Brain pericyte (primary cell): ENCODE measurements at regions not wholly inside any gene's neighbourhood (a gene's known extent, or its start where the extent isn't known, plus 50 kb on each side); places are given as distances from the start of the nearest gene placed in this dataset.
A peak's percentile ranks its signal among the peaks of the same experiment; 100 is the strongest.

ENCODE experiments used
- DNase-seq: peaks from one replicate; pipeline ENCODE4 v3.0.0-alpha.2; 2012; ENCODE audit warnings: low read depth, low spot score

DNA sequence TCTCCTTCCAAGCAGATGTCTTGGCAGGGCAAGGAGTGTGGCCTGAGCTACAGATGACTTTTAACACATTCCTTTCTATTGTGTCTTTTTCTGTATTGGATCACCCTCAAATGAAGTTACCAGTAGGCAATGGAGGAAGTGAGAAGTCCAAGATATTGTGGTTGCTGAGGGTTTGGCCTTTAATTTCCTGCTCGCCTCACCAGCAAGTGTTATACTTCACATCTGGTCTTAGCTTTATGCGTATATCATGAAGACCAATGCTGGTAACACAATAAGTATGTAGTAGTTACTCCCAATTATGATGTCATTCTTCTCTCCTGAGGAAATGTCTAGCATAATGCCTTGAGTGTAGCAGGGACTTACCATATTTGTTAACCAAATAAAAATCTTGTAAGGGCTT, 179.9 kb downstream of the ZIC1 start:
- DNase-seq: no peak

DNA sequence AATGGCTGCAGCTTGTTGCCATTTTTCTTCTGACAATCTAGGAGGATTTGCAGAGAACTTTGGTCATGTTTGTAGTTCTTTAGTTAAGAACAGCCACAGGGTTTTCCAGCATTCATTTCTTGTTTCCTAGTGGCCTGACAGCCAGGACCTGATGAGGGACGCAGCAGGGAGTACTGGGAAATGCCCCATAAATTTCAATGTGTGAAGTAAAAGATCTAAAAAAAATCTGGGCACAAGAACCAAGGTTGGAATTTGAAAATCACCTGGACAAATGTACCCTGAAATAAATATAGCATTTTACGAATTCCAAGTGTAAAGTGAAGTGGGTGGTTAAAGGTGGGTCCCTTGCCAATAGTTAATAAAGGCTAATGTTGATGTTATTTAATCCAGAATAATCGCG, 195.0 kb downstream of the ZIC1 start:
- DNase-seq: no peak

GRCh38 chr3:147613725-147614124, 204.6 kb downstream of the ZIC1 start:
- peak; percentile 78 for DNase-seq

- DNase-seq: no peak
These were observed 205.0 kb downstream of the ZIC1 start for GRCh38 chr3:147614210-147614609.

- DNase-seq: no peak
These were observed 205.9 kb downstream of the ZIC1 start for GRCh38 chr3:147615035-147615434.

GRCh38 chr3:147616998-147617619, 207.9 kb downstream of the ZIC1 start:
- DNase-seq: no peak

DNA sequence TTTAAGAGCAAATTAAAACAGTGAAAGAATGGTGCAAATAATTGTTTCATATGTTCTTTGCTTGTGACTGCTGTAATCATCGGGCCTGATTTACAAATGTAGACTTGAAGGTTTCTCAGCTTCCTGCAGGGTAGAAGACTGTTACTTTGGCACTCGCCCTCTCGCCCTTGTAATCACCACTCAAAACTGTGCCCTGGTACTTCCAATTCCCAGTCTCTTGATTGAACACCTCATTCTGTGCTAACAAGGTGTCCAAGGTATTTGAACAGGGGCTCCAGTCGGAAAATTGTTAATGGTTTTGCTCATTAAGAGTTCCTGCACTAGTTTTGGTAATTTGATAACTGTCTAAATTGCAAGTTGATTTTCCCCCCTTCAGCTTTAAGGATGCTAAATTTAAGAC, 209.5 kb downstream of the ZIC1 start:
- DNase-seq: no peak

DNA sequence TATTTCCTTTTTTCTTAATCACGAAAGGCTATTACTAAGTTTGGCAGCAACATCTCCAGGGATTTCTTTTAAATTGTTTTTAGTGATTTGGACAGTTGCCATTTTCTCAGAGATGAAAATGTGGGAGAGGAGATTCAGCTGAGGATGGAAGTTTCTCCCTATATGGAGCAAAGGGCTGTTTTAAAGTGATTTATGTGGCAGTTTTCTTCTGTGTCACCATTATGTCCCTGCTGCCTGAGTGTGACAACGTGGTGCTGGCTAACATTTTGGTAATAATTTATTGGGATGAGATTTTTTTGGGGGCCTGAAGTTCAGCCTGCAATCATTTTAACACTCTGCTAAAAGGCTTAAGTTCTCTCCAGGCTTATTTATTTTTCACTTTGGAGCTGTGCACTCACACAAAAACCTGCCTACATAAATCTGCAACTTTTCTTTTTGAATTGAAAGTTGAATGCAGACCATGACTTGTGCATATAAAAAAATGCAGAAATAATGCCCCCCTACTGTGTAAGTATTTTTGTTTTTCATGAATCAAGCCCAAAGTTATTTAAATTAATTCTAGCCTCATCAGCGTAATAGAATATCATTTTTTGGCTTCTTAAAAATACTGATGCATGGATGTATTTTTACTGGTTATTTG, 210.9 kb downstream of the ZIC1 start:
- DNase-seq: no peak

GRCh38 chr3:147620906-147621305, 211.7 kb downstream of the ZIC1 start:
- no peak for DNase-seq

GRCh38 chr3:147630921-147631415, 221.8 kb downstream of the ZIC1 start:
- no peak for DNase-seq

- no peak for DNase-seq
These were observed 231.6 kb downstream of the ZIC1 start for GRCh38 chr3:147640781-147641180.

GRCh38 chr3:147645761-147646160, 236.6 kb downstream of the ZIC1 start:
- DNase-seq: no peak

DNA sequence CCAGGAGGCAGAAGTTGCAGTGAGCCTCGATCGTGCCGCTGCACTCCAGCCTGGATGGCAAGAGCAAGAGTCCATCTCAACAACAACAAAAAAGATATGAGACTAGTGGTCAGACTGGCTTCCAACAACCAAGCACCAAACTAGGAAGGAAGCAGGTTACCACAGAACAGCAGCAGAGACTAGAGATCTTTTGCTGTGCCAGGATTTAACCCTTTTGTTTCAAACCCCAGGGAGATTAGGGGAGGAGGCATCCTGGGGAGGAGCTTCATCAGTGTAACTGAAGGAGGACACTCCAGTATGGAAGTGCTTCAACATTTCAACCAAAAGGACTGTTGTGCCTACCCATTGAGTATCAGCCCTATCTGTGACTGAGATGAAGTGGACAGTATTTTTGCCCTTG, 240.3 kb downstream of the ZIC1 start:
- DNase-seq: no peak

DNA sequence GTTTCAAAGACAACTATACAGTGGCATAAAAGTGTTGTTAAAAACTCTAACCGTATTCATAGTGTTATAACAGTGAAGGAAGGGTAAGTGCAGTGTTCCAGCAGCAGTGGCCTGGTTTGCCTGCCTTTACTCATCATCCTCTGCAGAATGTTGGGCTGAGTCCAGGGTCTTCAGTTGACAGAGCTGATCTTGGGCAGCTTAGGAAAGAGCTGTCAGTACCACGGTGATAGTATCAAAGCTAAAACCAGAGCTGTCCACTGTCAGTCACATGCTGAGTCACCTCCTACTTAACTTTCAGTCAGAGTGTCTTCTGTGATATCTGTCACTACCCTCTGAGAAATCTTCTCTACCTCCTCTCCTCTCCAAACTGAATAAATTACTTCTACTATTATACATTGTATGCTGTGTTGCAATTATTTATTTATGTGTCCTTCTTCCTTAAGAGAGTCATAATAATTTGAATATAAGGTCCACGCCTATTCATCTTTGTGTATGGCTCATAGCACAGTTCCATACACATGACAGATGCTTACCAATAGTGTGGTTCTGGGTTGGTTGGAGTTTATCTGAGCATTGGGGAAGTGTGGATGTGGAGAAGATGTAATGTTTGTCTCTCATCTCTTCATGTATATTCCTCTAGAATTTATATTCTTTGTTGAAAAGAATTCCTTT, 242.1 kb downstream of the ZIC1 start:
- no peak for DNase-seq

GRCh38 chr3:147652651-147653366, 243.6 kb downstream of the ZIC1 start:
- no peak for DNase-seq

DNA sequence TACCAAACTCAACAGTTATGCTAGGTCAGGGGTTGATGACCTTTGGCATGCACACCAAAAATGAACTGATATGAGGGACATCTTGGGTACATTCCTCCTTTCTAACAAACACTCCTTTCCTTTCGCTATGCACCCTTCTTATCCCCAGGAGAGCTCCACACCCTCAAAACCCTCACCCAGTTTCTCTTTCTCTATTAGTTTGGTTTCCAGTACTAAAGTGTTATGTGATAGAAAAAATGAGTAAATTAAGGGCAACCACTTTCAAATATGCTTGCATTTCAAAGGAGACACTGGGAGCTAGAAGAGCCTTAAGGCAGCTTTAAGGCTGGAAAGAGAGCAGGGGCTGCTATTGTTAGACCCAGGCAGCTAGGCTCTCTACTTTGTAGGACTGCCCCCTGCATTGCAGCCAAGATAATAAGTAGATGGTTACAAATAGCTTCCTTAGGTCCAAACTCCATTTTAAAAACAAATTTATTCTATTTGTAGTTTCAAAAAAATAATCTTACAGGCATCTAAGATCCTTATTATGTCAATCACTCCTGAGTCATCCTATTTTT, 244.3 kb downstream of the ZIC1 start:
- no peak for DNase-seq

DNA sequence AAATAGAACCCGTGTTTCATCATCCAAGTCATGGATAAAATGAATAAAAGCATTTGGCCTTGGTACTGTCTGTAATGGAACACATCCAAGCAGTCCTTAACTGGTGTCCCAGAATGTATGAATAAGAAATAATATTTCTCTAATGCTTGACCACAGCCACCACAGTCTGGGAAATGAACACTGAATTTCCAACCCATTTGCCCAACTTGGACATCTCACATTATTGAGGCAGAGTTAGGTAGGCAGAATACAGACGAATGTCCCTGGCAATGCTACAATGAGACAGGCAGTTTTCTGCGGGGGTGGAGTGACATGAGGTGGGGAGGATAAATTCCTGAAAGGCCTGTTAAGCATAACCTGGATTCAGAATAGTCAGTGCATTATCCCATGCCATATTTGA, 245.7 kb downstream of the ZIC1 start:
- DNase-seq: no peak

DNA sequence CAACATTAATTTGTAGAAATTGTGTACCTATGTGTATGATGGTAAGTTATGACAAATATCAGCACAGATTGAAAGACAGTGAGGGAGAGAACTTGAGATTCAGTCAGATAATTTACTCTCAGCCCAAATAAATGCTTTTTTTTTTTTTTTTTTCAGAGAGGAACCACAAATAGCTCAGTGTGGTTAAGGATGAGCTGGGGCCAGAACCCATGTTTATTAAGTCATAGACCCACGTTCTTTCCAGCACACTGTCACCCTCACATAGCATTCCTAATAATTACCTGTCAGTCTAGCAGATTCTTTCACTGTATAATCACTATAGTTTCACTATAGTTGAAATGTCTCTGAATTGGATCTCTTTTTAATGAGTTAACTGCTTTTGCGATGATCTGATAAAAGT, 246.1 kb downstream of the ZIC1 start:
- DNase-seq: no peak

GRCh38 chr3:147656023-147656422, 246.9 kb downstream of the ZIC1 start:
- no peak for DNase-seq

- DNase-seq: no peak
These were observed 252.8 kb downstream of the ZIC1 start for GRCh38 chr3:147661916-147662315.

- no peak for DNase-seq
These were observed 253.5 kb downstream of the ZIC1 start for GRCh38 chr3:147662705-147663104.

- DNase-seq: no peak
These were observed 259.9 kb downstream of the ZIC1 start for GRCh38 chr3:147669077-147669476.
